ENCODE measurements at regions not wholly inside any gene's neighbourhood (a gene's known extent, or its start where the extent isn't known, plus 50 kb on each side); places are given as distances from the start of the nearest gene placed in this dataset.
"Not testable (repeated sequence)": the region's sequence is repeated elsewhere in the genome, so short reads cannot be mapped to it uniquely, and the experiment has no call there.

- 88 to 91% (median 89%) methylated on average over 6 of the region's 6 CpGs for WGBS, 3 donors
- H3K36me3 ChIP-seq (ENCODE audit: control insufficient read depth in 3 of 3, insufficient read depth in 2 of 3, low read depth in 1 of 3, low read length in 3 of 3), result no peaks in the 10 kb centered on the region
- no peaks in the 10 kb centered on the region for H3K9me3 ChIP-seq (ENCODE audit: control insufficient read depth in 2 of 2, insufficient read depth in 1 of 2, low read depth in 1 of 2, low read length in 1 of 2)
- FAIRE-seq (no peak), DNase-seq (no peak)
- no peak overlapping the region for H3K4me3 ChIP-seq (ENCODE audit: low read depth in 1 of 3, low read length in 3 of 3)
- no peaks in the 10 kb centered on the region for H3K27me3 ChIP-seq (ENCODE audit: control insufficient read depth in 3 of 3, insufficient read depth in 3 of 3, low read length in 3 of 3)
- H3K4me1 ChIP-seq (ENCODE audit: control insufficient read depth in 3 of 3, insufficient read depth in 2 of 3, low read depth in 1 of 3, low read length in 2 of 3), result no peaks in the 10 kb centered on the region
- H3K27ac ChIP-seq (ENCODE audit: low read depth in 1 of 3, low read length in 2 of 3), result no peak overlapping the region
These were observed 114.7 kb upstream of the NGF start for GRCh38 chr1:115452600-115453329.

- WGBS, 3 donors, result 59 to 63% (median 62%) methylated on average over 6 of the region's 6 CpGs
- no peaks in the 10 kb centered on the region for H3K36me3 ChIP-seq (ENCODE audit: control insufficient read depth in 3 of 3, insufficient read depth in 2 of 3, low read depth in 1 of 3, low read length in 3 of 3)
- no peak overlapping the region for H3K27ac ChIP-seq (ENCODE audit: low read depth in 1 of 3, low read length in 2 of 3)
- no peaks in the 10 kb centered on the region for H3K9me3 ChIP-seq (ENCODE audit: control insufficient read depth in 2 of 2, insufficient read depth in 1 of 2, low read depth in 1 of 2, low read length in 1 of 2)
- no peaks in the 10 kb centered on the region for H3K4me1 ChIP-seq (ENCODE audit: control insufficient read depth in 3 of 3, insufficient read depth in 2 of 3, low read depth in 1 of 3, low read length in 2 of 3)
- H3K27me3 ChIP-seq (ENCODE audit: control insufficient read depth in 3 of 3, insufficient read depth in 3 of 3, low read length in 3 of 3), result no peaks in the 10 kb centered on the region
- DNase-seq (no peak), FAIRE-seq (no peak)
- no peak overlapping the region for H3K4me3 ChIP-seq (ENCODE audit: low read depth in 1 of 3, low read length in 3 of 3)
These were observed 112.5 kb upstream of the NGF start for GRCh38 chr1:115450501-115451040.

DNA sequence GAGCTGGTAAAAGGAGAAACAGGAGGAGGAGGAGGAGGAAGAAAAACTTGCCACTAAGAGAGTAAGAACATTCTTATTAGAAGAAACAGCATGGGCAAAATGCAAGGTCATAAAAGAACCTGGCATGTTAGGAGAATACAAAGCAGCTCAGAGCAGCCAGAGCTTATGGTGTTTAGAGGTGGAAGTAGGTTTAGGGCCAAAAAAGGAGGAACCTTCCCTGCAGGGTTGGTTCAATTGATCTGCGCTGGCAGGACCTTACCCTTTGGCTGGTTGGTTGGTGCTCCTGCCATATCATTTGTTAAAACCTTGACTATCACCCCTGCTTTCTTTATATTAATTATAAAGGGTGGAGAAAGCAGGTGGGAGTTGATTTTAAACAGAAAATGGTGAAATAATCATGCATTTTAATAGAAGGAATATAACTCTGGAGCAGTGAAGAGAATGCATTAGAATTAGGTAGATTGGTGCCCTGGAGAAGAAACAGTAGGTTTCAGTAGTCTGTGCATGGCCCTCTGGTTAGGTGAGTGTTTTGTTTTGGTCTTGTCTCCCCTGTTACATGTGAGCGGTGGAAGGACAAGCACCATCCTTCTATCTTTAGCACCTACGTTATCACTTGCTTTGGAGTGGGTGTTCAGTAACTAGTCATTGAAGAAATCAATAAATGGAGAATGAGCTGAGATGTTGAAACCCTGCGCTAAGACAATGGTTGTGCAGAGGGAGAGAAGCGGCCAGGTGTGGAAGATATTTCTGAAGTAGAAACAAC, 110.4 kb upstream of the NGF start:
- H3K4me1 ChIP-seq (ENCODE audit: control insufficient read depth in 3 of 3, insufficient read depth in 2 of 3, low read depth in 1 of 3, low read length in 2 of 3), result no peaks in the 10 kb centered on the region
- no peak overlapping the region for H3K4me3 ChIP-seq (ENCODE audit: low read depth in 1 of 3, low read length in 3 of 3)
- H3K36me3 ChIP-seq (ENCODE audit: control insufficient read depth in 3 of 3, insufficient read depth in 2 of 3, low read depth in 1 of 3, low read length in 3 of 3), result no peaks in the 10 kb centered on the region
- no peaks in the 10 kb centered on the region for H3K27me3 ChIP-seq (ENCODE audit: control insufficient read depth in 3 of 3, insufficient read depth in 3 of 3, low read length in 3 of 3)
- H3K9me3 ChIP-seq (ENCODE audit: control insufficient read depth in 2 of 2, insufficient read depth in 1 of 2, low read depth in 1 of 2, low read length in 1 of 2), result peaks cover 0 to 5% of the 10 kb centered on the region in 2 donors
- no peak overlapping the region for H3K27ac ChIP-seq (ENCODE audit: low read depth in 1 of 3, low read length in 2 of 3)
- DNase-seq (no peak), FAIRE-seq (no peak)
- WGBS, 3 donors, result 73 to 89% (median 82%) methylated on average over 5 of the region's 5 CpGs

GRCh38 chr1:115447672-115448071, 109.6 kb upstream of the NGF start:
- no peak for DNase-seq
- no peaks in the 10 kb centered on the region for H3K36me3 ChIP-seq (ENCODE audit: control insufficient read depth in 3 of 3, insufficient read depth in 2 of 3, low read depth in 1 of 3, low read length in 3 of 3)
- no peak overlapping the region for H3K27ac ChIP-seq (ENCODE audit: low read depth in 1 of 3, low read length in 2 of 3)
- FAIRE-seq, result no peak
- H3K27me3 ChIP-seq (ENCODE audit: control insufficient read depth in 3 of 3, insufficient read depth in 3 of 3, low read length in 3 of 3), result no peaks in the 10 kb centered on the region
- 15 to 48% (median 26%) methylated on average over 3 of the region's 3 CpGs for WGBS, 3 donors
- H3K4me3 ChIP-seq (ENCODE audit: low read depth in 1 of 3, low read length in 3 of 3), result no peak overlapping the region
- peaks cover 0 to 5% of the 10 kb centered on the region in 2 donors for H3K9me3 ChIP-seq (ENCODE audit: control insufficient read depth in 2 of 2, insufficient read depth in 1 of 2, low read depth in 1 of 2, low read length in 1 of 2)
- H3K4me1 ChIP-seq (ENCODE audit: control insufficient read depth in 3 of 3, insufficient read depth in 2 of 3, low read depth in 1 of 3, low read length in 2 of 3), result no peaks in the 10 kb centered on the region

- Histone ChIP-seq H3K36me3 (ENCODE audit: control insufficient read depth in 3 of 3, insufficient read depth in 2 of 3, low read depth in 1 of 3, low read length in 3 of 3) (no peaks in the 10 kb centered on the region), H3K4me3 (ENCODE audit: low read depth in 1 of 3, low read length in 3 of 3) (no peak overlapping the region), H3K27me3 (ENCODE audit: control insufficient read depth in 3 of 3, insufficient read depth in 3 of 3, low read length in 3 of 3) (no peaks in the 10 kb centered on the region), H3K9me3 (ENCODE audit: control insufficient read depth in 2 of 2, insufficient read depth in 1 of 2, low read depth in 1 of 2, low read length in 1 of 2) (peaks cover 0 to 5% of the 10 kb centered on the region in 2 donors), H3K27ac (ENCODE audit: low read depth in 1 of 3, low read length in 2 of 3) (no peak overlapping the region), H3K4me1 (ENCODE audit: control insufficient read depth in 3 of 3, insufficient read depth in 2 of 3, low read depth in 1 of 3, low read length in 2 of 3) (no peaks in the 10 kb centered on the region)
- DNase-seq, result no peak
- FAIRE-seq, result no peak
These were observed 107.0 kb upstream of the NGF start for GRCh38 chr1:115445090-115445489.

DNA sequence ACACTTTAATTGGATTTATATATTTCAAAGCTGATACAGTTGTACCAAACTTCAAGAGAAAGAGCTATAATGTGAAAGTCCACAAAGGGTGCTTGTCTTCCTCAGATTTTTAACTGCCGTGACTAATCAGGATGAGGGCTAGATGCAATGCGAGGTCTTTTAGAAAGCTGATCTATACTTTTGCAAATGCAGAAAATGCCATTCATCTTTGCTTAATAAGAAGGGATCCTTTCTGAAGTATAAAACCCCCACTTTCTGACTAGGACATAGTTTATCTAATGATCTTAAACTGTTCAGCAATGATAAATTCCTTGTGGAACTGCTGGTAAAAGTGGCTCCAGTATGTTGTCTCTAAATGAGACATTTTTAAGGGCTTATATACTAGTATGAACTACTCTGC, 102.7 kb upstream of the NGF start:
- FAIRE-seq, result no peak
- peaks cover 0 to 5% of the 10 kb centered on the region in 2 donors for H3K9me3 ChIP-seq (ENCODE audit: control insufficient read depth in 2 of 2, insufficient read depth in 1 of 2, low read depth in 1 of 2, low read length in 1 of 2)
- no peaks in the 10 kb centered on the region for H3K36me3 ChIP-seq (ENCODE audit: control insufficient read depth in 3 of 3, insufficient read depth in 2 of 3, low read depth in 1 of 3, low read length in 3 of 3)
- no peak for DNase-seq
- no peaks in the 10 kb centered on the region for H3K27me3 ChIP-seq (ENCODE audit: control insufficient read depth in 3 of 3, insufficient read depth in 3 of 3, low read length in 3 of 3)
- no peak overlapping the region for H3K27ac ChIP-seq (ENCODE audit: low read depth in 1 of 3, low read length in 2 of 3)
- H3K4me1 ChIP-seq (ENCODE audit: control insufficient read depth in 3 of 3, insufficient read depth in 2 of 3, low read depth in 1 of 3, low read length in 2 of 3), result no peaks in the 10 kb centered on the region
- no peak overlapping the region for H3K4me3 ChIP-seq (ENCODE audit: low read depth in 1 of 3, low read length in 3 of 3)
- WGBS, 3 donors, result 80 to 91% (median 80%) methylated on average over 2 of the region's 2 CpGs

GRCh38 chr1:115439520-115439919, 101.5 kb upstream of the NGF start:
- WGBS, 3 donors, result 89 to 96% (median 95%) methylated on average over 2 to 3 of the region's 3 CpGs
- not testable (repeated sequence) for H3K36me3 ChIP-seq (ENCODE audit: control insufficient read depth in 3 of 3, insufficient read depth in 2 of 3, low read depth in 1 of 3, low read length in 3 of 3); H3K27ac ChIP-seq (ENCODE audit: low read depth in 1 of 3, low read length in 2 of 3); FAIRE-seq; H3K9me3 ChIP-seq (ENCODE audit: control insufficient read depth in 2 of 2, insufficient read depth in 1 of 2, low read depth in 1 of 2, low read length in 1 of 2); H3K4me3 ChIP-seq (ENCODE audit: low read depth in 1 of 3, low read length in 3 of 3); DNase-seq; H3K27me3 ChIP-seq (ENCODE audit: control insufficient read depth in 3 of 3, insufficient read depth in 3 of 3, low read length in 3 of 3); H3K4me1 ChIP-seq (ENCODE audit: control insufficient read depth in 3 of 3, insufficient read depth in 2 of 3, low read depth in 1 of 3, low read length in 2 of 3)

GRCh38 chr1:115437196-115437595, 99.1 kb upstream of the NGF start:
- Histone ChIP-seq H3K27ac (ENCODE audit: low read depth in 1 of 3, low read length in 2 of 3) (no peak overlapping the region), H3K9me3 (ENCODE audit: control insufficient read depth in 2 of 2, insufficient read depth in 1 of 2, low read depth in 1 of 2, low read length in 1 of 2) (no peaks in the 10 kb centered on the region), H3K4me3 (ENCODE audit: low read depth in 1 of 3, low read length in 3 of 3) (no peak overlapping the region), H3K27me3 (ENCODE audit: control insufficient read depth in 3 of 3, insufficient read depth in 3 of 3, low read length in 3 of 3) (peaks cover 0 to under 1% (median 0%) of the 10 kb centered on the region in 3 donors), H3K4me1 (ENCODE audit: control insufficient read depth in 3 of 3, insufficient read depth in 2 of 3, low read depth in 1 of 3, low read length in 2 of 3) (no peaks in the 10 kb centered on the region), H3K36me3 (ENCODE audit: control insufficient read depth in 3 of 3, insufficient read depth in 2 of 3, low read depth in 1 of 3, low read length in 3 of 3) (no peaks in the 10 kb centered on the region)
- DNase-seq, result no peak
- FAIRE-seq, result no peak
- WGBS, 3 donors, result 75 to 80% (median 76%) methylated on average over 7 of the region's 7 CpGs

All from small intestine (tissue), 7 donors.